HEK293 (cell line): ENCODE measurements at regions not wholly inside any gene's neighbourhood (a gene's known extent, or its start where the extent isn't known, plus 50 kb on each side); places are given as distances from the start of the nearest gene placed in this dataset.

ENCODE experiments used
- CTCF ChIP-seq: fragments of 450-650 bp; formaldehyde crosslinking; IDR thresholded peaks from 2 replicates; pipeline ENCODE4 v1.5.1; 2016; ENCODE audit warnings: missing biosample characterization, missing genetic modification characterization
- KLF1 ChIP-seq: fragments of 450-650 bp; formaldehyde crosslinking; IDR thresholded peaks from 2 replicates; pipeline ENCODE4 v1.5.1; 2016; ENCODE audit warnings: missing biosample characterization, missing genetic modification characterization
- ZBTB48 ChIP-seq: fragments of 450-650 bp; formaldehyde crosslinking; IDR thresholded peaks from 2 replicates; pipeline ENCODE4 v1.5.1; 2016; ENCODE audit warnings: missing biosample characterization, missing genetic modification characterization
- ZNF223 ChIP-seq: fragments of 450-650 bp; formaldehyde crosslinking; IDR thresholded peaks from 2 replicates; pipeline ENCODE4 v1.5.1; 2016; ENCODE audit warnings: missing biosample characterization, missing genetic modification characterization
- ZNF23 ChIP-seq: fragments of 450-650 bp; formaldehyde crosslinking; IDR thresholded peaks from 2 replicates; pipeline ENCODE4 v1.5.1; 2016; ENCODE audit warnings: missing biosample characterization, missing genetic modification characterization, borderline replicate concordance
- ZNF449 ChIP-seq: fragments of 450-650 bp; formaldehyde crosslinking; IDR thresholded peaks from 2 replicates; pipeline ENCODE4 v1.5.1; 2017; ENCODE audit warnings: missing biosample characterization, mild to moderate bottlenecking, missing genetic modification characterization, moderate library complexity
- ZNF473 ChIP-seq: fragments of 450-650 bp; formaldehyde crosslinking; IDR thresholded peaks from 2 replicates; pipeline ENCODE4 v1.5.1; 2017; ENCODE audit warnings: missing biosample characterization, missing genetic modification characterization
- ZNF580 ChIP-seq: fragments of 450-650 bp; formaldehyde crosslinking; IDR thresholded peaks from 2 replicates; pipeline ENCODE4 v1.5.1; 2016; ENCODE audit warnings: missing biosample characterization, missing genetic modification characterization
- ZNF777 ChIP-seq: fragments of 450-650 bp; formaldehyde crosslinking; IDR thresholded peaks from 2 replicates; pipeline ENCODE4 v1.5.1; 2017; ENCODE audit warnings: missing biosample characterization, missing genetic modification characterization, borderline replicate concordance

DNA sequence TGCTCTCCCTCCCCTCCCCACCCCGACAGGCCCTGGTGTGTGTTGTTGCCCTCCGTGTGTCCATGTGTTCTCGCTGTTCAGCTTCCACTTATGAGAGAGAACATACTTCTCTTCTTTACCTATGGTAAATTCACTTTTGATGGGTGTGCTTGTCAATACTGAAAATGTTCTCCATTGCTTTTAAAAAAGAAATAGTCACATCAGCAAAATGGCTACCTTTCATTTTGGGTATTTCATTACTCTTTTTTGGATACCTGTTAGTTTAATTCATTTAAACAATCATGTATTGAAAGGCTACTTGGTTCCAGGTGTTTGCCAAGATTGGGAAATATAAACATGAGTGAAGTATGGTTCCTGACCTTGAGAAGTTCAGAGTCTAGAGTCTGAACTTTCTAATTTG, 107.4 kb upstream of the PITX2 start:
- TF ChIP-seq CTCF, result no peak
- TF ChIP-seq ZNF23 (tag by site-specific recombination), result no peak
- TF ChIP-seq ZNF223, result no peak
- no peak for TF ChIP-seq ZNF580 (tag by site-specific recombination)
- no peak for TF ChIP-seq ZNF473 (tag by site-specific recombination)
- TF ChIP-seq ZNF777, result no peak
- TF ChIP-seq KLF1 (tag by site-specific recombination), result no peak
- no peak for TF ChIP-seq ZNF449 (tag by site-specific recombination)
- no peak for TF ChIP-seq ZBTB48 (tag by site-specific recombination)
